Heart left ventricle (tissue), 16 donors: ENCODE measurements at regions not wholly inside any gene's neighbourhood (a gene's known extent, or its start where the extent isn't known, plus 50 kb on each side); places are given as distances from the start of the nearest gene placed in this dataset.
"Not testable (repeated sequence)": the region's sequence is repeated elsewhere in the genome, so short reads cannot be mapped to it uniquely, and the experiment has no call there.

Experiments
- ATAC-seq, 4 donors: fragments of 200-7000 bp; cut with Tn5 transposase; one replicate each; pipeline ENCODE4 v1.9.1; 2020 to 2022; ENCODE audit warnings: moderate library complexity in 4 of 4, mild to moderate bottlenecking in 3 of 4, moderate number of reproducible peaks in 1 of 4
- DNase-seq, 5 donors: peaks; one replicate each; pipeline ENCODE4 v3.0.0-alpha.2; 2020
- H3K27ac ChIP-seq, 12 donors: fragments of 200-600 bp; sonication (generic) in 4 of 12; one replicate each; pipeline versions ENCODE4 v1.5.0 to v1.8.0; 2016 to 2022; ENCODE audit warnings: mild to moderate bottlenecking in 2 of 12
- H3K27me3 ChIP-seq, 9 donors: fragments of 200-600 bp; sonication (generic) in 2 of 9; one replicate each; pipeline versions ENCODE4 v1.5.1 to v1.8.0; 2016 to 2022; ENCODE audit warnings: mild to moderate bottlenecking in 3 of 9
- H3K36me3 ChIP-seq, 9 donors: fragments of 200-600 bp; sonication (generic) in 2 of 9; one replicate each; pipeline versions ENCODE4 v1.5.0 to v1.8.0; 2018 to 2022; ENCODE audit warnings: mild to moderate bottlenecking in 2 of 9
- H3K4me1 ChIP-seq, 12 donors: fragments of 200-600 bp; sonication (generic) in 4 of 12; one replicate each; pipeline versions ENCODE4 v1.5.0 to v1.8.0; 2016 to 2022; ENCODE audit warnings: mild to moderate bottlenecking in 3 of 12
- H3K4me3 ChIP-seq, 12 donors: fragments of 200-600 bp; sonication (generic) in 4 of 12; one replicate each; pipeline versions ENCODE4 v1.5.0 to v1.8.0; 2017 to 2022; ENCODE audit warnings: mild to moderate bottlenecking in 9 of 12, moderate library complexity in 4 of 12
- H3K9me3 ChIP-seq, 12 donors: fragments of 200-600 bp; sonication (generic) in 4 of 12; one replicate each; pipeline versions ENCODE4 v1.5.0 to v1.8.0; 2016 to 2022; ENCODE audit warnings: mild to moderate bottlenecking in 1 of 12
- CTCF ChIP-seq, 12 donors: fragments of 200-600 bp; sonication (generic) in 4 of 12; IDR thresholded peaks; one replicate each; pipeline versions ENCODE4 v1.5.0 to v1.8.0; 2018 to 2022; ENCODE audit warnings: antibody characterized with exemption in 12 of 12, mild to moderate bottlenecking in 5 of 12
- POLR2A ChIP-seq, 2 donors: fragments of 450-650 bp; IDR thresholded peaks; one replicate each; pipeline ENCODE4 v1.6.1; 2017; ENCODE audit warnings: antibody characterized with exemption in 2 of 2, mild to moderate bottlenecking in 2 of 2, moderate library complexity in 2 of 2
- WGBS, 4 donors: extraction: QIAGEN DNeasy Blood & Tissue Kit in 2 of 4; methylation state at CpG; one replicate each; pipeline versions ENCODE4 v1.1.5 to v1.1.7; 2013 to 2018; 5-methylcytosine and 5-hydroxymethylcytosine counted together
- intact Hi-C, 10 donors: fragments of 100-400 bp; cut with DNase I; formaldehyde crosslinking; loops; one replicate each; pipeline versions ENCODE4 v1.11.1 to v1.14.2; 2022
- donor health status: ischemic (EF 13 %, LVEDD 7.1; RV severe dilation, severe dysfunction).
- donor health status: healthy with polysubstance abuse.
- donor health status: DM: no; HTN: yes; CAD: no.
- donor health status: DM: no; HTN: no; CAD: no.
- donor health status: ischemic (EF 25% LVEDD 6.9; RV normal size, moderate dysfunction).
- donor health status: ischemic (EF 25% LVEDD 5.7; RV mildly dilated, moderate dysfunction).
- donor health status: healthy.
- donor health status: DM: yes; HTN: yes; CAD: no.
- donor health status: ischemic (EF 35%, LVEDD 5.7; RV mildly dilated, moderate dysfunction).
- donor health status: nonischemic (EF 11% LVEDD 7.7; RV severe dilation, severe dysfunction).
- donor health status: DM: yes; HTN: yes; CAD: no.
- donor health status: PGD.
- donor health status: ischemic (EF 29% LVEDD 5.4; RV normal size, mild dysfunction).
- donor health status: nonischemic (EF 23%, LVEDD 6.1; RV moderate dilation, normal function).

- TF ChIP-seq CTCF (IDR thresholded peaks at IDR 0.05) (no peak), POLR2A (IDR thresholded peaks at IDR 0.05) (no peak)
- ATAC-seq: no peak
- 95 to 99% (median 96%) methylated on average over 1 of the region's 1 CpG for WGBS, 4 donors
- Histone ChIP-seq H3K4me3 (no peak overlapping the region), H3K4me1 (no peaks in the 10 kb centered on the region), H3K27me3 (peaks cover 0 to 9% (median 0%) of the 10 kb centered on the region in 9 donors), H3K27ac (no peak overlapping the region), H3K36me3 (no peaks in the 10 kb centered on the region), H3K9me3 (no peaks in the 10 kb centered on the region)
- intact Hi-C loops: no loop called here
- DNase-seq: no peak
Measured at GRCh38 chr18:57942493-57942892, 101.5 kb upstream of the NEDD4L start.

- 81 to 88% (median 85%) methylated on average over 9 of the region's 9 CpGs for WGBS, 4 donors
Measured at GRCh38 chr18:57941841-57942489, 102.1 kb upstream of the NEDD4L start.

GRCh38 chr18:57940166-57940660 lies 103.8 kb upstream of the NEDD4L start:
- Histone ChIP-seq H3K27me3 (peaks cover 0 to 9% (median 0%) of the 10 kb centered on the region in 9 donors), H3K4me1 (no peaks in the 10 kb centered on the region), H3K36me3 (no peaks in the 10 kb centered on the region), H3K27ac (no peak overlapping the region), H3K4me3 (no peak overlapping the region), H3K9me3 (no peaks in the 10 kb centered on the region)
- intact Hi-C loops: no loop called here
- no peak for DNase-seq
- TF ChIP-seq POLR2A (IDR thresholded peaks at IDR 0.05): no peak
- TF ChIP-seq CTCF (IDR thresholded peaks at IDR 0.05): no peak
- 46 to 60% (median 55%) methylated on average over 5 of the region's 5 CpGs for WGBS, 4 donors
- ATAC-seq: peak in 2 of 4 donors; percentile 44 to 49

More at GRCh38 chr18:57941841-57942489, 102.1 kb upstream of the NEDD4L start:
- TF ChIP-seq POLR2A (IDR thresholded peaks at IDR 0.05): no peak
- no peak for TF ChIP-seq CTCF (IDR thresholded peaks at IDR 0.05)
- intact Hi-C loops: no loop called here
- Histone ChIP-seq H3K27ac (no peak overlapping the region), H3K27me3 (peaks cover 0 to 9% (median 0%) of the 10 kb centered on the region in 9 donors), H3K9me3 (no peaks in the 10 kb centered on the region), H3K4me1 (no peaks in the 10 kb centered on the region), H3K4me3 (no peak overlapping the region), H3K36me3 (no peaks in the 10 kb centered on the region)
- DNase-seq (no peak), ATAC-seq (no peak)

GRCh38 chr18:57934375-57934774 lies 109.7 kb upstream of the NEDD4L start:
- ATAC-seq, DNase-seq, H3K27me3 ChIP-seq, H3K27ac ChIP-seq, H3K36me3 ChIP-seq, H3K4me1 ChIP-seq, H3K9me3 ChIP-seq, intact Hi-C loops, H3K4me3 ChIP-seq: not testable (repeated sequence)

- 13 to 27% (median 22%) methylated on average over 1 of the region's 1 CpG for WGBS, 4 donors
- ATAC-seq: no peak
- intact Hi-C loops: no loop called here
Measured at GRCh38 chr18:57931038-57931437, 113.0 kb upstream of the NEDD4L start.

More at GRCh38 chr18:57931038-57931437, 113.0 kb upstream of the NEDD4L start:
- Histone ChIP-seq H3K27me3 (no peaks in the 10 kb centered on the region), H3K4me1 (no peaks in the 10 kb centered on the region), H3K9me3 (no peaks in the 10 kb centered on the region), H3K36me3 (no peaks in the 10 kb centered on the region), H3K27ac (no peak overlapping the region), H3K4me3 (peak overlapping the region in 1 of 12 donors; percentile 12)
- TF ChIP-seq CTCF (IDR thresholded peaks at IDR 0.05) (no peak), POLR2A (IDR thresholded peaks at IDR 0.05) (no peak)
- no peak for DNase-seq
